Stimulated activated CD8-positive, alpha-beta memory T cell treated with anti-CD3 and anti-CD28 coated beads, Interleukin-2, amount 100 ng/mL, for 48 hours (primary cell): ENCODE measurements at regions not wholly inside any gene's neighbourhood (a gene's known extent, or its start where the extent isn't known, plus 50 kb on each side); places are given as distances from the start of the nearest gene placed in this dataset.
A peak's percentile ranks its signal among the peaks of the same experiment; 100 is the strongest.

ENCODE experiments used
- DNase-seq, 2 donors: peaks; one replicate each; pipeline ENCODE4 v3.0.0-alpha.2; 2020; ENCODE audit warnings: low read depth in 2 of 2

DNA sequence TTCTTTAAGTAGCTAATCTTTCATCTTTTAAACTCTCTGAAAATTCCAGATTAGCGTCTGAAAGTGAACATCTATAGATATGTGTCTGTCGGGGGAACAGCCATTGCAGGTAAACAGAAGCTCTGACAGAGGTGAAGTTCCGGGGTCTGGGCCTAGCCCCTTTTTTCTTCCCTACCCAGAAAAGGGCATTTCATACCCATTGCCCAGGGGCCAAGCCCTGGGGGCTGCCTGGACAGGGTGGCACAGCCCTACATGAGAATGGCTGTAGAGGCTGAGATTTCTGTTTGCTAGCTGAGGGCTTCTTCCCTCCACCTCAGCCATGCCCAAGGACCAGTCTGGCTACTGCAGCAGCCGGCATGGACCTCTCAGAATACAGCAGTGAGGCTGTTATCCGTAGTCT is 327.0 kb upstream of the PLET1 start:
- no peak for DNase-seq

DNA sequence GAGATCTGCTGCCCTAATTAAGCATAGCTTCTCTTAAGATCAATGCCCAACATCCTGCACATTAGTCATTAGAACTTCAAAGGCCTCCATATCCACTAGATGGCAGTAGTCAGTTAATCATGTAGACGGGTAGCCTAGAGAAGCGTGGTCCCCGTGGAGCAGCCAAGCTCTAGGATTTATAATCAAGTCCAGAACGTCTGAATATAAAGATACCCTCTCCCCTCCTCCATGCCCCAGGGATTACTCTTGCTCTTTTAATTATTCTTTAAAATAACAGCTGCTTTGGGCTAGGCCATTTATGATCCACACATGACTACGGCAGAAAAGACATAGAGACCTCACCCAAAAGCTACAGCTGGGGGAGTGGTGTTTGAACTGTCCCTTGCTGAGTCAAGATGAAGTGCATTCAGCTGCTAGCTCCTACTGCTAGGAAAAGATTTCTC is 327.6 kb upstream of the PLET1 start:
- DNase-seq: peak in 1 of 2 donors; percentile 1

DNA sequence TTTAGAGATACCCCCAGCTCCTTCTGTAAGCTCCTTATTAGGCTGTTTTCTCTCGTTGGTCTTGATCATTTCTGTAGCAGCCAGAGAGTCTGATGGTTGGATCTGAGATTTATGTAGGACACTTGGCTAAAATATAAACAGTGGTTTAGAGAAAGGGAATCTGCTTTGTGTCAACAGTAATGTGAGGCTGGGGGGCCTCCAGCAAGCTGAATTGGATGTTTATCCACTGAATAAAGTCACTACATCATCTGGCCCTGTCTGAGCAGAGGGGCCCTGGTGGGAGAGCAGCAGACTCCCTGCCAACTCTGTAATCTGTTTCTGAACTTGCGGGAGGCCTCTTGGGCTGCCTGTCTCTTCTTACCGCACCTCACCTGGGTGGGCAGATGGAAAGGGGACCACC is 328.5 kb upstream of the PLET1 start:
- no peak for DNase-seq

DNA sequence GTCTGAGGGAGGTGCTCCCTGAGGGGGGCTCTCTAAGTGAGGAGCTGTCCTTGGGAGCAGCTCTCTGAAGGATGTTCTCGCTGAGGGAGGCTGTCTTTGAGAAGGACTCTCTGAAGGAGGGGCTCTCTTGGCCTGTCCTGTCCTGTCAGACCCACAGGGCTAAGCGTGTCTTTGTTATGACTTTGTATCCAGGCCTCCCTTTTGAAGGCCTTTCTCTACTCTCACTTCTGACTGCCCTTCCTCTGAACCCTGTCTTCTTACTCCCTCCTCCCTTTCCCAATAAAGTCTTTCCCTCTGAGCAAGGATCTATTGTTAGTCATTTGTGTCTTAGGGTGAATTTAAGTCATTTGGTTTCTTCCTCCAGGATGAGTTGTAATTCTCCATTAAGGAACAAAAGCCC is 330.1 kb upstream of the PLET1 start:
- DNase-seq: no peak

DNA sequence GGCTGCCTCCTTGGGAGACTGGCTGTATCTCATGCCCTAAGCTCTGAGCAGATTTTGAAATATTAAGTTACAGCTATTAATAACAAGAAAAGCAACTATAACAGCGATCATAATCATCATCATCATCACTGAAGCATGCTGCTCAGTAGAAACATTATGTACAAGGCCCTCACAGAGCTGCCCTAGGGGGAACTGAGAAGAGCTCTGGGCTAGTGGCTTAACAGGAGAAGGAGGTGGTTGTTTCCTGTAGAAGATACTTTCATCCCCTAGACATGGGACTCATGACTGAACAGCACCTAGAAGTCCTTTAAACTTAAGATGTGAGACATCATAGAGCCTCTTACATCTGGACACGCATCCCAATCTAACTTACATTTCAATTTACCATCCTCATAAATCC is 332.8 kb upstream of the PLET1 start:
- no peak for DNase-seq

DNA sequence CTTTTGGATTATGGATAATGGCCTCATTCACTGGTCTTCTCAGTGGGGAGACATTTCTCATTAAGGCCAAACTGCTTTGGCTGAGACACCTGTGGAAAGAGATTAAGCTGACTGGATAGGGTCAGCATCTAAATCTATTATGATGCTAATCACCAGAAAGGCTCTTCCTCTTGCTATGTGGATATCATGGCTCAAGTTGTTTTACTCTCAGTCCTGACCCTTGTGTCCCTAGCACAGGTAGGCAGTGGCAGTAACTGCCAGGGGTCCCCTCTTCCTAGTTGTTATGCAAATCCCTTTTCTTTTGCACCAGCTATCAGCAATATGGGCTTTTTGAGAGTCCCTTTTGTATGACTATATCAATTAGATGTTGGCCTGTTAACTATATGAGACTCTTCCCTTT is 335.7 kb upstream of the PLET1 start:
- DNase-seq: no peak

DNA sequence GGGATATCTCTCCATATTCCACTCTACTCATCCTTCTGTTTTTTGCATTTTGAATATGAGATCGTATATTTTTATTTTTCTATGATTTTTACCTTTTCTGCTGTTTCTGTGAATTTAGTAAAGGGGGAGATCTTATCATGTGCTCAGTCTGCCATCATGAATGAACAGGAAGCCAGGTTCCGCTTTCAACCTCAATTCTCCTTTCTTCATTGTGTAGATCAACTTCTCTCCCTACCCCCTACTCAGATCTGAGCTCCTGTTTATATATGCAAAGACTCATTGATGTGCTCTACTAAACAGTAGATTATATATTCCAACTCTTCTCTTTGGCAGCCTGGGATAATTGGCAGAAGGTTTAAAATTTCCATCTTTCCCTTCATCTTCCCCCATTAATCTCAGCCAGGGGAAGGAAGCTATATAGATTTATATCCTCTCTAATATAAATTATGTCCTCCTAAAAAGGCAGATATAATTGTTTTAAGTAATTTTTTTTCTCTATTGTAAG is 336.7 kb upstream of the PLET1 start:
- no peak for DNase-seq

DNA sequence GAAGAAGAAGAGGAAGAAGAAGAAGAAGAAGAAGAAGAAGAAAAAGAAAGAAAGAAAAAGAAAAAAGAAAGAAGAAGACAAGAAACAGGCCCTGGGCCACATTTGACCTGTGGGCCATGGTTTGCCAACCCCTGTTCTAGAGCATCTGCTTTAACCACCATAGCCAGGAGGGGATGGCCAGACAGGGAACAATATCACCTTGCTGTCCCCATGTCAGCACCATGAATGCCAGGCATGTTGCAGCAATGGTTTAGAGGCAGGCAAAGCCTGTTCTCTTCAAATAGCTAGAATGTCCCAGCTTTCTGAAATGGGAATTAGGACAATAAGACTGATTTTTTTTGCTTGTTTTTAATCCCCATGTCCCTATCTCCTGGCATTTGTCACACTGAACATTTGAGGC is 338.6 kb upstream of the PLET1 start:
- DNase-seq: no peak

DNA sequence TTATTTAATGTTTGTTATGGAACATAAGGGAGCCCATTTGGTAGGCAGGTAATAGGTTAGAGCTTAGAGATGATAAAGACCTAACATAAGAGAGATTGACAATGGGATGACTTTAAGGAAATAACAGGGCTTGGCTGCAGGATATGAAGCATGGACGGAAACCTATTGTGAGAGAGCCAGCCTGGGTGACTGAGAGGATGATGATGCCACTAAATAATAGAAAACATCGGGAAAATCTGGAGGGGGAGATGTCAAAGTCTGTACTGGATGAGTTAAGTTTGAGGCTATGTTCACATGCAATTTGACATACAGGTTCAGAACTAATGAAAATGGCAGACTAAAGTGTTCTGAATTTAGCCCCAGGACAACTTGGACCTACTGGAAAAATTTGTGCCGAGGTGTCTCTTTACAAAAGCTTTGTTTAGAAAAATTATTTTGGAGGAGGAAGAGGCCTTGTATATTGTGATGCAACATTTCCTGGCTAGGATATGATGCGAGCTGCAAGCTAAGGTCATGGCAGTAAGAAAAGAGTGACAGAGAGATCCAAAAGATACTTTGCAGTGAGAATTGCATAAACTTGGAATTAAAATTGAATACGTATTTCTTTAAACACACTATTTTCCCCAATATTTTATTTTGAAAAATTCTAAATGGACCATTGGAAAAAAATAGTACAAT is 339.3 kb upstream of the PLET1 start:
- no peak for DNase-seq

DNA sequence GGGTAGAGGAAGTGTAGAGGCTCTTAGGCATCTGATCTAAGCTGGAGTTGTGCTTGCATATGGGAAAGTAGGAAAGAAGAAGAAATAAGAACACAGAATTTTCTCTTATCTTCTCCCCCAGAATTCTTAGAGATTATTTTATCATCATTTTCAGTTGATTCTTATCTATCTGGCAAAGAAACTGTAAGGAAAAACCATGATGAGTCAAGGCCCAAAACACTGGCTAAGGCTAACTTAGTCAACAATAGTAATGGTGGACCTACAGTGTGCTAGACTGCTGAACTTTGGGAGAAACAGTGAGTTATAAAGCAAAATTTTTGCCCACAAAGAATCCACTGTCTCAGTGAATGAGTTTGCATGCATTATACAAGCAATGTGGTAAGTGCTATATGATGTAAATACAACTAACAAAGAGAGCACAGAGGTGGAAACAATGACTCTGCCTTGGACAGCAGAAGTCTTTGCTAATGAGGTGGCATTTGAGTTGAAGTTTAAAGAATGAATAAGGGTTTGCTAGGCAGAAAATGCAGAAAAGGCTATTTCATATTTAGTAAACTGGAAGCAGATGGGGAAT is 344.5 kb upstream of the PLET1 start:
- DNase-seq: no peak

DNA sequence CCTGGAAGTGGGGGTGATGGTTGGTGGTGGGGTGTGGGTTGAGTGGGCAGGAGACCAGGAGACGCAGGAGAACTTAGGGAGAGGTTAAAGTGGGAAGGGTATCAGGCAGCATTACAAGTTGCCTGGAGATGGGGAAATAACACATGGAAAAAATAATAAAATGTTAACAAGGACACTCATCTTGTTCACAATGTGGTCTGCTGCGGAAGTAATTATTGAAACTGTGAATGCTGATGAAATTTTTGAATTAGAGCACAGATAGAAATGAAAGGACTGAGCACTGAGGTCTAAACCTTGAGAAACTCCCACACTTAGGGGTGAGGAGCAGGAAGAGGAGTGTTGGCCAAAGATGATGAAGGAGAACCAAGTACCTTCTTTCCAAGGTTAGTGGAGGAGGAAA is 346.0 kb upstream of the PLET1 start:
- no peak for DNase-seq

DNA sequence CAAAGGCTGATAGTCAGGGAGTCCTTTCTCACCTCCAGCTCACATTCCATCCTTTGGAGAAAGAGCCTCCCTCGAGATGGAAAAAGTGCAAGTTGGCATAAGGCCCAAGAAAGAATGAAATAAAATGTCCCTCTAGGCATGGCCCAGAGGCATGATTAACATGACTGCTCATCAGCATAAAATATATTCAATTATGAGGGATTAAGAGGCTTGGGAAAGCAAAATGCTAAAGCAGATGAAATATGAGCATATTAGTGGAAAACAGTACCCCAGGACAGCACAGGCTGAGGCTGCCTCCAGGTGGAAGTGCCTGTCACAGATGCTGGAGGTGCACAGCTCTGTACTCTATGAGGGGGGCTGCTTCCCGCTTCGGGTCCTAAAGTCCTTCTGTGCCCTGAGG is 347.8 kb upstream of the PLET1 start:
- DNase-seq: no peak

DNA sequence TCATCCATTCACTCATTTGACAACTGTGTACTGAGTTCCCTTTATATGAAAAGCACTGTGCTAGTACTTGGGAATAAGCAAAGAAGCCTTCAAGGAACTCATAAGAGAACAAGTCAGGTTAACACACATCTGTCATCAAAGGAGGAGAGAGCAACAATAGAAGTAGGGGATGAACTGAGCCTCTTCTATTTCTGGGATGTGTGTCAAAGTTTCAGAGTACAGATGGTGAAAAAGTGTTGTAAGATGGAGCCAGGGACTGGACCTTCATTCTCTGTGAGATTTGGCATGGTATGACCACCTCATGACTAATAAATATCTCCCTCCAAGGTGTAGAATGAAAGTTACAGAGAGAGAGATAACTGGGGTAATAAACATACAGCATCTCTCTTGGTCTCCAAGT is 349.8 kb upstream of the PLET1 start:
- no peak for DNase-seq

DNA sequence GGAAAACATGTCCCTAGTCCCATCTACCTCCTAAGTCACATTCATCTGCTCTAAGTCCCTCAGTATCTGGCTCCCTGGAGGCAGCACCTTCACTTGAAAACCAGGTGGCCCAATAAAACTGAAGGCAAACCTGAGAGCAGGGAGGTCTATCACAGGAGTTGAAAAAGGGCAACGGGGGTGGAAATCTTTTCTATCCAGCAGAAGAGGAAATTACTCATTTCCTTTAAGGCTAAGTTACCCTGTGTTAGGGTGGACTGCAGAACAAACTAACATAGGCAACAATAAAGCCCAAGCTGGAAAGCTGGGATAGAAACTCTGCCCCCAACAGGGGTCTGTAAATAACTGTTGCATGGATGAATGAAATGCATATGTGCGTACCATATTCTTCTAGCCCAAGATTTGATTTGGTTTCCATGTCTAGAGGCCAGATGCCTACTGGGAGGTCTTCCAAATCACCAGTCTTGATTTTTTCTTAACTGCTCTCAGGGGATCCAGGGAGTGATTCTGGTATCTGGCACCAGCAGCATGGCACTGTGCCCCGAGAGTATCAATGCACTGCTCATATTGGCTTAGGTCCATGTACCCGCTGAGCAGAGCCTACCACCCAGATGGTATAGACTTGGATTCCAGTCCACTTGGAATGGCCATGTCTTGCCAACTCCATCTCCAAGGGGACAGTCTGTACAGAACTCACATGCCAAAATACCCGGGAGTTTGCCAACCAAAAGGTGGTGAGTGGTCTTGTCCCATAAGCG is 350.0 kb upstream of the NCAM1 start:
- DNase-seq: no peak

DNA sequence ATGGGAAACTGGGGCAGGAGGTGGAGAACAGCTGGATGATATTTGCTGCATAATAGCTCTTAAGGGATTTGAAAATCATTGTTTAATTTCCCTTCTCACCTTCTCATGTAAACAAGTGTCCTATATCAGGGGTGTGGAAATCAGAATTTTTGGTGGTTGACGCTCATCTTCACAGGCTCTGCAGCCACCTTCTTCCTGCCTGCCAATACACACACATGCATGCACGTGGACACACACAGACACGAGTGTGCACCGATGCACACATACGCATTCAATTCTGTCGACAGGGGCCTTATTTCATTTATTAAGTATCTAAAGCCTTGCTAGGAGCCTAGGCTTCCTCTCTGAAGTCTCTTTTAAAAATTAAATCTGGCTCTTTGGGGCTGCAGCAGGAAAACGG is 349.4 kb upstream of the NCAM1 start:
- DNase-seq: no peak

DNA sequence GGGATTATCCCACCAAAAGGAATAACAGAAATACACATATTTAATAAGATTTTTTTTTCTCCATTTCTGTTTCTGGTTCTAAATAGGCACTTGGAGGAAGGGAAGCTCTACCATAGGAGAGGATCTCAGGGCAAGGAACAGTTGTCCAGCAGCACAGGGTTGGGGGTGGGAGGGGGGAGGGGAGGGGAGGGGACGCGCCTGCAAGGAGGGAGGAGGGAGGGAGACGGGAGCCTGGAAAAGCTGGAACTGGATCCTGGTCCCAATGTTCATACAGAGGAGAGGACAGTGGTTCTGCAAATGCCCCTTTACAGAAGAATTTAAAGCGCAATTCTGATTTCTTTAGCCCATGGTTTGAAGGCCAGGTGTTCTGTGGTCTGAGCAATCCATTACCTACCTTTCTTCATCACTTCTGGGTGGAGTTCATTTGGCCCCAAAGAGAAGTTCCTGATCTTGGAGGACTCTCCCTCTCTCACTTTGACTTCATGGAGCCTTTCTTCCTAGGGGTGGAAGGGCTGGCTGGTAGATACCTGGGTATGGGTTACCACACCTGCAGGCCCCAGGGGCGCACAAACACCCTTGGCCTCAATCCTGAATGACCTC is 348.9 kb upstream of the NCAM1 start:
- DNase-seq: no peak

DNA sequence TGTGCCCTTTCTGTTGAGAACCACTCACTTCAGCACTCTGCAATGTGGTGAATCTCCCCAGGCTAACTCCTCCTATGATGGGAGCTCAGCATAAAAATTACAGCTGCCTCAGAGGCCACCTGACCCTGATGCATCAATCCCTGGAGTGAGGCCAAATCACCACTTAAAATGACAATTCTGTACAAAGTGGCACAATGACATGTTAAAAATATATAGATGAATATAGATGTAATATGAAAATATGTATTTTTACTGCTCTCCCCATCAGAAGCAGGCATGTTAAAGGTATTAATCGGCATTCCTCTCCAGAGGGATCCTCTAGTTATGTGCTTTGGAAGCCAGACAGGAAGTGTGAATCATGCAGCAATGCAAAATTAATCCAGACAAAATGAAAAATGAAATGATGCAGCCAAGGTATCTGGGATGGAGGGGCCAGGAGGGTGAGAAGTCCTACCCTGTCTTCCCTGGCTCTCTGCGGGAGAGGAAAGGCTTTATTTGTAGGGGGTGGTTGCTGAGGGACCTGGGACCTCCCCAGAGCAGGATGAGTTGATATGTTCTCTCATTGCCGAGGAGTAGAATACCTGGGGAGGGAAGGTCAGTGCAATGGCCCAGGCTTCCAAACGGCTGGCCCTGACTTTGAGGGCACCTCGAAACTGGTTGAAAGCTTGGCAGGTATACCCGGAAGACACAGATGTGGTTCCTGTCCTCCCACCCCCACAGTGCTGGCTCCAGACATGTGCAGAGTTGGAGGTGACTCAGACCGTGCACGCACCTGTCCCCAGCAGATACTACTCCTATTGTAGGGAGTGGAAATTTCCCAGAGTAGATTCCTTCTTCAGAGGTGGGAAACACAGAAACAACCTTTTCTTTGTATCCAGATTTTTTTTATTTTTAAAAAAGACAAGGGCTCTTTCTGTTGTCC is 347.9 kb upstream of the NCAM1 start:
- no peak for DNase-seq

DNA sequence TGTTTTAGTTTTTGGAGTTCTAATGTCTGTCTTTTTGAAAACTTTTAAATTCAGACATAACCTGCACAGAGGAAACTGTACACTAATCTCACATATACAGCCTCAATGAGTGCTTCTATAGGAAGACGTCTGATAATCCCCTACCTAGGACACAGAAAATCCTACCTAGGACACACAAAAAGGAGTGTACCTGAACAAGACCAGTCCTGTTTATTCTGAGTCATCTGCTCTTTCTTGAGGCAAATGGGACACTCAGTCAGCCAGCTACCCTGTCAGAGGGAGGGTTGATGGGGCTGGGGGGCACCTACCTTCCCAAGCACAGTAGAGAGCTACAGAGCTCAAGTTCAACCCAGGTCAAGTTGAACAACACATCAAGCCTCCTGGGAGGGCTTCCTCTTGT is 346.6 kb upstream of the NCAM1 start:
- no peak for DNase-seq

DNA sequence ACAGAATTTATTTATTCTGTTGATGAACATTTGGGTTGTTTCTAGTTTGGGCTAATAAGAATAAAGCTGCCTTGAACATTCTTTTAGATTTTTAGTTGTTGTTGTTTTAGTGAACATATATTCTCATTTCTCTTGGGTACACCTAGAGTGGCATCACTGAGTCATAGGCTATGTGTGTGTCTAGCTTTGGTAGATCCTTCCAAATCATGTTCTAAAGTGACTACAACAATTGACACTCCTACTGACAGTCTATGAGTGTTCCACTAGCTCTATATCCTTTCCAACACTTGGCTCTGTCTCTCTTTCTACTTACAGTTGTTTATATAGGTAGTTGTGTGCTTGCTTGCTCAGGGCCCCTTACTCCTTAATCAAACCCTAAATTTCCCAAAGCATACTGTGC is 346.0 kb upstream of the NCAM1 start:
- DNase-seq: no peak

DNA sequence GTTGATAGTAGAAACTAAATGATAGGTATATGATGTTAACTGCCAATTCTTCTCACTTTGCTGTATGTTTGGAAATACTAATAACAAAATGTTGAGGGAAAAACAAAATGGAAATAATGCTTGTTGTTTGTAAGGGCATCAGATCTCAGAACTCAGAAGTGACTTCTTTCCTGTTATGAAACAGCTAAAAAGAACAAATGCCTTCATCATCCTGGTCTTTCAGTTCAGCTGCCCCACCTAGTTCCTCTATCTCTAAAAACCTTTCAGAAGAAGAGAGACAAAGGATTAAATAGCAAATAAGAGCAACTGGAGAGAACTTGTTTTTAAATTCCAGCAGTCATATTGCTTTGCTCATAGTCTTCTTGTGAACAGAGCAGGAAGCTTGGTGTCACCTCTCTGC is 345.3 kb upstream of the NCAM1 start:
- DNase-seq: no peak

DNA sequence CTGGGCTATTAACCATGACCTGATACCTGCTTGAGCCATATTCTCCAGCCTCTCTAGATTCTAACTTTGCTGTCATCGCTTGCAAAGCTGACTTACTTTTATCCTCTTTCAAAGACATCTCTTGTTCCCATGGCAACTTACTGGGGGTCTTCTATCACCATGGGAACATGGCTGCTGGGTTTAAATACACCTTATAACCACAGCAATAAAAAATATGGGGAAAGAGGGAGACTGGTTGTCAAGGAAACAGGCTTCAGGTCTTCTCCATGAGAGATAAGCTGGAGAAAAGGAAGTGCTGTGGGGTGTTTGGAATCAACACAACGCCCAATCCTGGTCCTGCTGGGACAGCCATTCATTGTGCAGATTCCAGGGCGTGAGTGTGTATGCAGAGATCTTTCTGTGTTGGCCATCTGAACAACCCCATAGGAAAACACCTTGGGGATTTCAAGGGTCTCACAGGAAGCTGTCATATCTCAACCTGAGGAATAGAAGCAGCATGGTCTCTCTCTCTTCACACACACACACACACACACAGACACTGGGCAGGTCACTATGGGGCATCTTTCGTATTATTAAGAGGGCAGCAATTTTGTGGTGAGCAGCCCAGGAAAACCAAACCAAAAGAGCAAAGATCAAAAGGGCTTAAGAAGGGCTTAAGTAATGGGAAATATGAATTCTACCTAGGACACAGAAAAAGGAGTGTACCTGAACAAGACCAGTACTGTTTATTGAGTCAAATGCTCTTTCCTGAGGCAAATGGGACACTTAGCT is 344.7 kb upstream of the NCAM1 start:
- no peak for DNase-seq
